PC-3 (cell line): ENCODE measurements at regions not wholly inside any gene's neighbourhood (a gene's known extent, or its start where the extent isn't known, plus 50 kb on each side); places are given as distances from the start of the nearest gene placed in this dataset.

Experiments
- CTCF ChIP-seq: fragments of 300-600 bp; sonication (generic); conservative IDR thresholded peaks from 2 replicates; pipeline ENCODE4 v1.5.1; 2017; ENCODE audit warnings: antibody characterized with exemption, low read depth, mild to moderate bottlenecking, low read length
- EZH2 ChIP-seq: fragments of 300-600 bp; sonication (generic); IDR thresholded peaks from one replicate; pipeline ENCODE4 v1.6.1; 2017; ENCODE audit warnings: antibody characterized with exemption, mild to moderate bottlenecking, low read length; ENCODE audit not compliant: unreplicated experiment

GRCh38 chr5:4941957-4942830 lies 197.9 kb upstream of the ADAMTS16 start:
- TF ChIP-seq CTCF (peak; percentile 94), EZH2 (no peak)
